ENCODE measurements at regions not wholly inside any gene's neighbourhood (a gene's known extent, or its start where the extent isn't known, plus 50 kb on each side); places are given as distances from the start of the nearest gene placed in this dataset.

- no peak for TF ChIP-seq CTCF (IDR thresholded peaks at IDR 0.05; ENCODE audit: low read depth, low read length)
- TF ChIP-seq EZH2phosphoT487 (IDR thresholded peaks at IDR 0.05; ENCODE audit: low read depth): no peak
These were observed 753.5 kb upstream of the PKDCC start for GRCh38 chr2:41294331-41294730.
